Breast epithelium (tissue), 4 donors: ENCODE measurements at regions not wholly inside any gene's neighbourhood (a gene's known extent, or its start where the extent isn't known, plus 50 kb on each side); places are given as distances from the start of the nearest gene placed in this dataset.

Experiments used
- DNase-seq, 2 donors: peaks; one replicate each; pipeline ENCODE4 v3.0.0-alpha.2; 2019; ENCODE audit warnings: low spot score in 2 of 2
- H3K27ac ChIP-seq, 2 donors: fragments of 200-600 bp; sonication (generic) in 1 of 2; one replicate each; pipeline ENCODE4 v1.5.1; 2016 to 2019; ENCODE audit warnings: mild to moderate bottlenecking in 1 of 2
- H3K27me3 ChIP-seq, 2 donors: fragments of 200-600 bp; sonication (generic) in 1 of 2; one replicate each; pipeline versions ENCODE4 v1.5.1 to v1.6.0; 2017 to 2019; ENCODE audit warnings: control low read depth in 1 of 2, mild to moderate bottlenecking in 1 of 2
- H3K36me3 ChIP-seq: fragments of 200-600 bp; one replicate; pipeline ENCODE4 v1.5.1; 2019
- H3K4me1 ChIP-seq, 2 donors: fragments of 200-600 bp; sonication (generic); one replicate each; pipeline ENCODE4 v1.5.1; 2016 to 2019; ENCODE audit warnings: control low read depth in 1 of 2
- H3K4me3 ChIP-seq, 3 donors: fragments of 200-600 bp; sonication (generic); 1 replicate in 2 of 3; 2 replicates in 1 of 3; pipeline ENCODE4 v1.5.1; 2016 to 2019; ENCODE audit warnings: mild to moderate bottlenecking in 3 of 3, moderate library complexity in 2 of 3
- H3K9me3 ChIP-seq, 2 donors: fragments of 200-600 bp; sonication (generic) in 1 of 2; one replicate each; pipeline ENCODE4 v1.5.1; 2016 to 2019; ENCODE audit warnings: control low read depth in 1 of 2
- POLR2A ChIP-seq: fragments of 450-650 bp; IDR thresholded peaks from one replicate; pipeline ENCODE4 v1.6.1; 2016; ENCODE audit warnings: antibody characterized with exemption, mild to moderate bottlenecking, moderate library complexity
- POLR2AphosphoS5 ChIP-seq, 3 donors: sonication (generic); formaldehyde crosslinking; IDR thresholded peaks; one replicate each; pipeline ENCODE4 v1.6.1; 2017; ENCODE audit warnings: antibody characterized with exemption in 3 of 3
- intact Hi-C: fragments of 100-400 bp; cut with DNase I; formaldehyde crosslinking; loops from one replicate; pipeline ENCODE4 v1.15.1; 2023; ENCODE audit warnings: low total_unique reads
- TF ChIP-seq, protein P1 (sequence below), 3 donors: fragments of 450-650 bp; IDR thresholded peaks; one replicate each; pipeline ENCODE4 v1.5.1; 2016 to 2017; ENCODE audit warnings: antibody characterized with exemption in 3 of 3, mild to moderate bottlenecking in 3 of 3, moderate library complexity in 3 of 3

DNA sequence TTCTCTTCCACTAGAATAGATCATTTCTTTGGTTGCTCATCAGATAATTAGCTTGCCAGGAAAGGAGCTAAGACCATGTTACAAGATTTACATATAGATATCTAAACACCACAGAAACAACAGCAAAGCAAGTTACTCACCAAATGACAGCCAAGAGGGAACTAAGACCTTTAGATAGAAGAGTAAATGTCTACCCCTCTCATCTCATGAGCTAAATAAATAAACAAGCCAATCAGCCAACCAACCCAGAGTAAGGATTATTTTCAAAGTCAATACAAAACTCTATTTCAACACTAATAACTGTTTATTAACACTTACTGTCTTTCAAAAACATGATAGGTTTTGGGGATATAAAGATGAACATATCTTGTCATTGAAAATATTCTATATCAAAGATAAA, 474.7 kb downstream of the LMO4 start:
- Histone ChIP-seq H3K9me3 (no peaks in the 10 kb centered on the region), H3K36me3 (no peaks in the 10 kb centered on the region), H3K27me3 (no peaks in the 10 kb centered on the region), H3K27ac (no peak overlapping the region), H3K4me3 (no peak overlapping the region), H3K4me1 (no peaks in the 10 kb centered on the region)
- TF ChIP-seq POLR2A: no peak
- intact Hi-C loops: no loop called here
- DNase-seq: no peak

DNA sequence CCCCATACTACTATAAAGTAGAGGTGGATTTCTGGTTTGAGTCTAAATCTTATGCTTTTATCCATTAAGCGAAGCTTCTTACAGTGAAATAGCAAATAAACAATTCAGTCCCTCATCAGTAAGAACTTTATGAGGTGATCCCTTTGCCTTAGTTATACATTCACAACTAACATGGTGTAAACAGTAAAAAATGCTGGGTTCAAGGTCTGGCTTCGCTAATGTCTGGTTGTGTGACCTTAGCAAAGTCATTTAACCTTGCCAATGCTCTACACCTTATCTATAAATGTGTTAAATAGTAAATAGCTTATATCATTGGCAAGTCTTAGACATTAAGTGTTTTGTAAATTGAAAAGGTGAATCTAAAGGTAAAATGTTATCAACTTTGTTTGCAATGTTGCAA, 475.4 kb downstream of the LMO4 start:
- Histone ChIP-seq H3K27me3 (no peaks in the 10 kb centered on the region), H3K27ac (no peak overlapping the region), H3K4me1 (no peaks in the 10 kb centered on the region), H3K9me3 (no peaks in the 10 kb centered on the region), H3K36me3 (no peaks in the 10 kb centered on the region), H3K4me3 (no peak overlapping the region)
- no peak for TF ChIP-seq POLR2A
- TF ChIP-seq, protein P1, sequence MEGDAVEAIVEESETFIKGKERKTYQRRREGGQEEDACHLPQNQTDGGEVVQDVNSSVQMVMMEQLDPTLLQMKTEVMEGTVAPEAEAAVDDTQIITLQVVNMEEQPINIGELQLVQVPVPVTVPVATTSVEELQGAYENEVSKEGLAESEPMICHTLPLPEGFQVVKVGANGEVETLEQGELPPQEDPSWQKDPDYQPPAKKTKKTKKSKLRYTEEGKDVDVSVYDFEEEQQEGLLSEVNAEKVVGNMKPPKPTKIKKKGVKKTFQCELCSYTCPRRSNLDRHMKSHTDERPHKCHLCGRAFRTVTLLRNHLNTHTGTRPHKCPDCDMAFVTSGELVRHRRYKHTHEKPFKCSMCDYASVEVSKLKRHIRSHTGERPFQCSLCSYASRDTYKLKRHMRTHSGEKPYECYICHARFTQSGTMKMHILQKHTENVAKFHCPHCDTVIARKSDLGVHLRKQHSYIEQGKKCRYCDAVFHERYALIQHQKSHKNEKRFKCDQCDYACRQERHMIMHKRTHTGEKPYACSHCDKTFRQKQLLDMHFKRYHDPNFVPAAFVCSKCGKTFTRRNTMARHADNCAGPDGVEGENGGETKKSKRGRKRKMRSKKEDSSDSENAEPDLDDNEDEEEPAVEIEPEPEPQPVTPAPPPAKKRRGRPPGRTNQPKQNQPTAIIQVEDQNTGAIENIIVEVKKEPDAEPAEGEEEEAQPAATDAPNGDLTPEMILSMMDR (IDR thresholded peaks at IDR 0.05): no peak
- no peak for TF ChIP-seq POLR2AphosphoS5 (IDR thresholded peaks at IDR 0.05)
- intact Hi-C loops: no loop called here
- no peak for DNase-seq

DNA sequence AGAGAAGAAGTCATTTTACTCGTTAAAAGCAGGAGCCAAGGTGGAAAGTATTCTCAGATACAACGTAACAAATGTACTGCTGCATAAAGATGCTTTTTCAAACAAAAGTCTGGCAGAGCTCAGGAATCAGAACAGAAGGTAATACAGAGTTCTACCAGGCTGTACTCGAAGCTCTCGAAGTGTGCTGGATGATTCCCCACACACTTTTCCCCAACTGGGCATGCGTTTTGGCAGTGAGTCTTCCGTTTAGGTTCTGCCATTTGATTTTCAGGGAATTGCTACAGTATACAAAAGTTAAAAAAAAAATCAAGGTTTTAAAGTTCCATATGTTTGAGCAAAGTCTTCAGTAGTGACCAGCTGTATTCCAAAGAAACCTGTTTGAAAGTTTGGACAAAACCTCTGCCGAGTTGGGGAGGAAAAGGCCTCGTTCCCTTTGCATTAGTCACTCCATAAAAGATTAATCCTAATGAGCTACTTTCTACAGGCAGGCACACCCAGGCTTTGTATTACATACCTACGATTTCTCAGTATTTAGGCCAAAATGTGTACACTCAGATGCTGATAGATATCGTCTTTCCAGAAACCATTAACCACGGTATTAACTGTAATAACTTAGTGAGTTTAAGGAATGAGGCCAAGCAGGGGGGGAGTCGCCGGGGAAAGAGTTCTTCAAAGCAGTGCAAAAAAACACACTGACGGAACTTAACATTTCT, 477.1 kb downstream of the LMO4 start:
- Histone ChIP-seq H3K4me1 (no peaks in the 10 kb centered on the region), H3K27me3 (no peaks in the 10 kb centered on the region), H3K4me3 (no peak overlapping the region), H3K27ac (no peak overlapping the region), H3K36me3 (no peaks in the 10 kb centered on the region), H3K9me3 (no peaks in the 10 kb centered on the region)
- TF ChIP-seq POLR2AphosphoS5 (IDR thresholded peaks at IDR 0.05) (no peak), POLR2A (no peak)
- TF ChIP-seq, protein P1 (IDR thresholded peaks at IDR 0.05): no peak
- DNase-seq: no peak
- intact Hi-C loops: no loop called here

- intact Hi-C loops: no loop called here
- no peaks in the 10 kb centered on the region for H3K36me3 ChIP-seq
- TF ChIP-seq, protein P1 (IDR thresholded peaks at IDR 0.05): no peak
- no peak for TF ChIP-seq POLR2A
- TF ChIP-seq POLR2AphosphoS5 (IDR thresholded peaks at IDR 0.05): no peak
- DNase-seq: no peak
- no peak overlapping the region for H3K27ac ChIP-seq
- H3K4me1 ChIP-seq: no peaks in the 10 kb centered on the region
- no peak overlapping the region for H3K4me3 ChIP-seq
- H3K27me3 ChIP-seq: no peaks in the 10 kb centered on the region
- H3K9me3 ChIP-seq: no peaks in the 10 kb centered on the region
These were observed 477.9 kb downstream of the LMO4 start for GRCh38 chr1:87806379-87807094.

DNA sequence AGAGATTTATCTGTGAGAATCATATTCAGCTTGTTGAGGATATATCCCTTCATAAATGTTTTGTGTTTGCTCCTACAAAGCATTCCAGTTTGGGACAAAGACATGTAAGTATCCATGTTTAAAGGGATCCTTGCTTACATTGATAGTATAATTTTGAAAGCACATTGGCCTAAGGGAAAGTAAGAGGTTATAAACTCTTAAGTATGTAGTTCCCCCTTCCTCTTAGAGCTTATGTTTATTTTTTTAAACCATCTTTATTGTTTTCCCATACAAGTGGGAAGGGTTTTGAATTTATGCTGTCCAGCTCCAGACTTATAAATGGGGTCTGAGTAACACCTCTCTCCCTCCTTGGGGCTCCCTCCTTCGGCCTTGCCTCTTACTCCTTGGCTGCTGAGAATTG, 481.5 kb downstream of the LMO4 start:
- no peak for DNase-seq
- no peaks in the 10 kb centered on the region for H3K9me3 ChIP-seq
- no peak overlapping the region for H3K4me3 ChIP-seq
- TF ChIP-seq POLR2A (no peak), POLR2AphosphoS5 (IDR thresholded peaks at IDR 0.05) (no peak)
- TF ChIP-seq, protein P1 (IDR thresholded peaks at IDR 0.05): no peak
- intact Hi-C loops: no loop called here
- no peaks in the 10 kb centered on the region for H3K4me1 ChIP-seq
- H3K27me3 ChIP-seq: no peaks in the 10 kb centered on the region
- H3K36me3 ChIP-seq: no peaks in the 10 kb centered on the region
- no peak overlapping the region for H3K27ac ChIP-seq
